Choroid plexus epithelial cell (primary cell): ENCODE measurements at regions not wholly inside any gene's neighbourhood (a gene's known extent, or its start where the extent isn't known, plus 50 kb on each side); places are given as distances from the start of the nearest gene placed in this dataset.

ENCODE experiments used
- DNase-seq: peaks from one replicate; pipeline ENCODE4 v3.0.0-alpha.2; 2010; ENCODE audit warnings: low read depth
- H3K4me3 ChIP-seq: 2 replicates; pipeline ENCODE4 v1.5.1; 2011; ENCODE audit warnings: low read depth, mild to moderate bottlenecking, control low read depth, low read length, moderate library complexity
- TF ChIP-seq, protein P1 (sequence below): conservative IDR thresholded peaks from 2 replicates; pipeline ENCODE4 v1.5.1; 2011; ENCODE audit warnings: low read depth, mild to moderate bottlenecking, control low read depth, inconsistent platforms, low read length, moderate library complexity

DNA sequence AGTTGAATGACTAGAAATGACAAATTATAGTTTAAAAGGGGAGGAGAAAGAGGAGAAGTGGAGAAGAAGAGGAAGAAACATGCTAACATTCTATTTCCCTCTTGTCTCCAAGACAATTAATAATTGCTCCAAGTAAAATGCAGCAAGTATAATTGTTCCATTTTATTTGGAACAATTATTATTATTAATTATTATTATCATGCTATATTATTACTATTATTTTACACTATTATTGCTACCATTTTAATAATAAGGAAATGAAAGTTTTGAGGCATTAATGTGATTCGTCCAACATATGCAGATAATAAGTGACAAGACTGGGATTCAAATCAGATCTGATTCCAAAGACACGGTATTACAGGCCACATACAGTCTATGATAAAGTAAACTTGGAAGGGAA lies 293.6 kb upstream of the ZC3H12C start:
- DNase-seq: no peak
- H3K4me3 ChIP-seq: no peak overlapping the region
- TF ChIP-seq, protein P1, sequence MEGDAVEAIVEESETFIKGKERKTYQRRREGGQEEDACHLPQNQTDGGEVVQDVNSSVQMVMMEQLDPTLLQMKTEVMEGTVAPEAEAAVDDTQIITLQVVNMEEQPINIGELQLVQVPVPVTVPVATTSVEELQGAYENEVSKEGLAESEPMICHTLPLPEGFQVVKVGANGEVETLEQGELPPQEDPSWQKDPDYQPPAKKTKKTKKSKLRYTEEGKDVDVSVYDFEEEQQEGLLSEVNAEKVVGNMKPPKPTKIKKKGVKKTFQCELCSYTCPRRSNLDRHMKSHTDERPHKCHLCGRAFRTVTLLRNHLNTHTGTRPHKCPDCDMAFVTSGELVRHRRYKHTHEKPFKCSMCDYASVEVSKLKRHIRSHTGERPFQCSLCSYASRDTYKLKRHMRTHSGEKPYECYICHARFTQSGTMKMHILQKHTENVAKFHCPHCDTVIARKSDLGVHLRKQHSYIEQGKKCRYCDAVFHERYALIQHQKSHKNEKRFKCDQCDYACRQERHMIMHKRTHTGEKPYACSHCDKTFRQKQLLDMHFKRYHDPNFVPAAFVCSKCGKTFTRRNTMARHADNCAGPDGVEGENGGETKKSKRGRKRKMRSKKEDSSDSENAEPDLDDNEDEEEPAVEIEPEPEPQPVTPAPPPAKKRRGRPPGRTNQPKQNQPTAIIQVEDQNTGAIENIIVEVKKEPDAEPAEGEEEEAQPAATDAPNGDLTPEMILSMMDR: no peak

DNA sequence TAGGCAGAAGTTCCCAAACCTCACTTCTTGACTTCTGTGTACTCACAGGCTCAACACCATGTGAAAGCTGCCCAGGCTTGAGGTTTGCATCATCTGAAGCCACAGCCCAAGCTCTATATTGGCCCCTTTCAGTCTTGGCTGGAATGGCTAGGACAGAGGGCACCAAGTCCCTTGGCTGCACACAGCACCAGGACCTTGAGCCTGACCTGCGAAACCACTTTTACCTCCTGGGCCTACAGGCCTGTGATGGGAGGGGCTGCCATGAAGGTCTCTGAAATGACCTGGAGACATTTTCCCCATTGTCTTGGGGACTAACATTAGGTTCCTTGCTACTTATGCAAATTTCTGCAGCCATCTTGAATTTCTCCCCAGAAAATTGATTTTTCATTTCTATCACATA lies 288.3 kb upstream of the ZC3H12C start:
- no peak for DNase-seq
- TF ChIP-seq, protein P1: no peak
- no peak overlapping the region for H3K4me3 ChIP-seq

DNA sequence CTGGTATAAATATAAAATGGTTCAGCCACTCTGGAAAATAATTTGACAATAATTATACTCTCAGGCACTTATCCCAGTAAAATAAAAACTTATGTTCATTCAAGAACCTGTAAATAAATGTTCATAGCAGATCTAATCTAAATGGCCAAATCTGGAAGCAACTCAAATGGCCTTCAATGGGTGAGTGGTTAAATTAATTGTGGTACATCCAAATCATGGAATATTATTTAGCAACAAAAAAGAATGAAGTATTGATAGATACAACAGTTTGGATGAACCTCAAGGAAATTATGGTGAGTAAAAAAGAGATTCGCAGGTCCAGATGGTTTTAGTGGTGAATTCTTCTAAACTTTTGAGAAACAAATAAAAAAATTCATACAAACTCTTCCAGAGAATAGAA lies 287.0 kb upstream of the ZC3H12C start:
- DNase-seq: no peak
- TF ChIP-seq, protein P1: no peak

DNA sequence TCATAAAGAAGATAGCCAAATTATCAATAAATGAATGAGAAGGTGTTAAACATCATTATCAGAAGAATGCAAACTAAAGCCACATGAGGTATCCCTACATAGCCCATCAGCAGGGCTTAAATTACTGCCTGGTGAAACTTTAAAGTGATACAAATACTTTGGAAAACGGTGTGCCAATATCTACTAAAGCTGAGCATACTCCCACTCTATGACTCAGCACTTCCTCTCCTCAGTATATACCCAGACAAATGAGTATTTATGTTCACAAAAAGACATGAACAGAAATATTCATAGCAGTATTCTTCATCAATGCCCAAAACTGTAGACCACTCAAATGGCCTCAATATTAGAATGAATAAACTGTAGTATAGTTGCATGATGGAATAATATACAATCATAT lies 284.6 kb upstream of the ZC3H12C start:
- DNase-seq: peak; percentile 68
- TF ChIP-seq, protein P1: no peak
- no peak overlapping the region for H3K4me3 ChIP-seq

More for the DNA sequence above, 287.0 kb upstream of the ZC3H12C start:
- H3K4me3 ChIP-seq: no peak overlapping the region

DNA sequence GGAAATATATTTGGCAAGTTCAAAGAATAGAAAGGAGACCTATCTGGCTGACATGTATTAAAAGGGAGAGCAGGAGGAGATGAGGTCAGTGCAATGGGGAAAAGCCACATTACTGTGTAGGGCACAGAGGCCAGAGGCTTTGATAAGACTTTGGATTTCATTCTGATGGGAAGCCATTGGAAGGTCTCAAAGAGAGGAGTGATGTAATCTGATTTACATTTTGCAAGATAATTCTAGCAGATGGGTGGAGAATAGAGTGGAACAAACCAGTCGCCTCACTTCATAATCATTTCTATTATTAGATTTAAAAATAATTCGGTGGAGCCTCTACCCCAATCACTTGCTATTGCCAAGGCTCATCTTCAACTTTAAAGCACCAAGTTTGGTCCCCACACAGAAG lies 278.4 kb upstream of the ZC3H12C start:
- no peak overlapping the region for H3K4me3 ChIP-seq
- DNase-seq: no peak
- TF ChIP-seq, protein P1: no peak

DNA sequence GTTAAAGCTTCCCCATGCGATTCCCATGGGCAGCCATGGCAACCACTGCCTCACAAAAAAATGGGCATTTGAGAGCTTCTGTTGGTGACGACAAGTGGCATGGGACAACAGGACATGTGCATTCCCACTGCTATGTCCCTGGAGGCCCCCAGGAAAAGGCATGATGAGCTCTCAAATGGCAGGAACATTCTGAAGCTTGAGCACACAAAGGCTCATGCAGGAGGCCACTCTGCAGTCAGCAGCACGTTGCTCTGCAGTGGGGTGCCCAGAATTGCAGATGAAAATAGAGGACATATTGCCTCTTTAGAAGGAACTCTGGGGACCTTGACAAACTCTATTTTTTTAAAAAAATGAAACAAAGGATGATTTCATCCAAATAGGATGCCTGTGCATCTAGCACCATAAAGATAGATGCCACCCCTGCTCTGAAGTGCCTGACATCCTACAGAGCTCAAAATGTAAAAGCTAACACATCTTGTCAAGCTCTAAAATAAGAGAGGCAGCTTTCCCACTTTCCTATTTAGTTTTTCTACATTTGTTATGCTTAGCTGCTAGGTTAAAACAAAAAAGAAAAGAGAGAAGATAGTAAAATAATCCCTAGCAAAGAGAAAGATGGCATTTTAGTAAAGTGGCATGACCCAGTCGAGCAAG lies 277.6 kb upstream of the ZC3H12C start:
- no peak overlapping the region for H3K4me3 ChIP-seq
- TF ChIP-seq, protein P1: no peak
- DNase-seq: no peak

DNA sequence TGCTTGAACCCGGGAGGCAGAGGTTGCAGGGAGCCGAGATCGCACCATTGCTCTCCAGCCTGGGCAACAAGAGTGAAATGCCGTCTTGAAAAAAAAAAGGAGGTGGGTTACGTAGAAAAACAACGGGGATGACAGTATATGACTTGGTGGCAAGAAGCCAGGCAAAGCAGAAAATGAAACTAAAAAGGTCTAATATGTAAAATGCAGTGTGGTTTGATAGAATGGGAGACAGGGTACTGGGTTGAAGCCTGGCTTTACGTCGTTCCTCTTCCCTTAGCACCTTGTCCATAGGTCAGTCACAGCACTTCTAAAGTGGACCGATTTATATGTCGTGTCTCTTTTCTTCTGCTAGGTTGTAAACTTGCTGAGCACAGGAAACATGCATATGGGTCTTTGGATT lies 274.9 kb upstream of the ZC3H12C start:
- DNase-seq: no peak
- TF ChIP-seq, protein P1: no peak
- no peak overlapping the region for H3K4me3 ChIP-seq
